ENCODE measurements at regions not wholly inside any gene's neighbourhood (a gene's known extent, or its start where the extent isn't known, plus 50 kb on each side); places are given as distances from the start of the nearest gene placed in this dataset.

DNA sequence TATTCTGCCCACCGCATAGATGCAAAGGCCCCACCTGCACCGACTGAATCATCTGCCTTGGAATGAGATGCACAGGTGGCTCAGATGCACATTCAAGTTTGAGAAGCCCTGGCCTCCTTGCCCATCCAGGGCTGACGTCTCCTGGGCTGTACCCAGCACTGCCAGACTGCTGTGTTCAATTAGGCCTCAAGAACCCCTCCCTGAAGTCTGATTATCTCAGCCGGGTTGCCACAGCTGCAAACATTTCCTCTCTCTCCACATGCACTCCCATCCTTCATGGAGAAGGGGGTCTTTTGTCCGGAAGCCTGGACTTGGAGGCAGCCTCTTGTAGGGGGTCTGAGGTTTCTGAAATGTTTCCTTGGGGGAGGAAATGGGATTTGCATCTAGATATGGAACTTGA is 459.4 kb upstream of the PROK2 start:
- Mint-ChIP-seq H3K4me1 (peaks cover 3% of the 10 kb centered on the region; the same call in 1 of the 3 replicates), H3K9me3 (no peaks in the 10 kb centered on the region), H3K27me3 (ENCODE audit: insufficient read depth, low read depth, poor library complexity) (no peaks in the 10 kb centered on the region), H3K4me3 (no peak overlapping the region), H3K36me3 (ENCODE audit: low read depth) (no peaks in the 10 kb centered on the region), H3K27ac (no peak overlapping the region)
- Histone ChIP-seq H3K27me3 (ENCODE audit: insufficient read depth) (no peaks in the 10 kb centered on the region), H3K4me2 (no peak overlapping the region), H3K9me2 (ENCODE audit: insufficient read depth) (peaks cover 11% of the 10 kb centered on the region), H3K36me3 (ENCODE audit: insufficient read depth) (no peaks in the 10 kb centered on the region), H3K27ac (ENCODE audit: low read depth) (no peak overlapping the region), H3K79me2 (replicated peaks; ENCODE audit: insufficient read depth) (no peaks in the 10 kb centered on the region), H3F3A (replicated peaks; ENCODE audit: low read depth) (no peaks in the 10 kb centered on the region), H3K4me1 (ENCODE audit: insufficient read depth) (no peaks in the 10 kb centered on the region), H4K20me1 (replicated peaks; ENCODE audit: insufficient read depth) (no peaks in the 10 kb centered on the region), H2AFZ (no peak overlapping the region), H3K4me3 (no peak overlapping the region)
- no peak for TF ChIP-seq NANOG (IDR thresholded peaks at IDR 0.05; ENCODE audit: borderline replicate concordance)
- TF ChIP-seq, protein P1, sequence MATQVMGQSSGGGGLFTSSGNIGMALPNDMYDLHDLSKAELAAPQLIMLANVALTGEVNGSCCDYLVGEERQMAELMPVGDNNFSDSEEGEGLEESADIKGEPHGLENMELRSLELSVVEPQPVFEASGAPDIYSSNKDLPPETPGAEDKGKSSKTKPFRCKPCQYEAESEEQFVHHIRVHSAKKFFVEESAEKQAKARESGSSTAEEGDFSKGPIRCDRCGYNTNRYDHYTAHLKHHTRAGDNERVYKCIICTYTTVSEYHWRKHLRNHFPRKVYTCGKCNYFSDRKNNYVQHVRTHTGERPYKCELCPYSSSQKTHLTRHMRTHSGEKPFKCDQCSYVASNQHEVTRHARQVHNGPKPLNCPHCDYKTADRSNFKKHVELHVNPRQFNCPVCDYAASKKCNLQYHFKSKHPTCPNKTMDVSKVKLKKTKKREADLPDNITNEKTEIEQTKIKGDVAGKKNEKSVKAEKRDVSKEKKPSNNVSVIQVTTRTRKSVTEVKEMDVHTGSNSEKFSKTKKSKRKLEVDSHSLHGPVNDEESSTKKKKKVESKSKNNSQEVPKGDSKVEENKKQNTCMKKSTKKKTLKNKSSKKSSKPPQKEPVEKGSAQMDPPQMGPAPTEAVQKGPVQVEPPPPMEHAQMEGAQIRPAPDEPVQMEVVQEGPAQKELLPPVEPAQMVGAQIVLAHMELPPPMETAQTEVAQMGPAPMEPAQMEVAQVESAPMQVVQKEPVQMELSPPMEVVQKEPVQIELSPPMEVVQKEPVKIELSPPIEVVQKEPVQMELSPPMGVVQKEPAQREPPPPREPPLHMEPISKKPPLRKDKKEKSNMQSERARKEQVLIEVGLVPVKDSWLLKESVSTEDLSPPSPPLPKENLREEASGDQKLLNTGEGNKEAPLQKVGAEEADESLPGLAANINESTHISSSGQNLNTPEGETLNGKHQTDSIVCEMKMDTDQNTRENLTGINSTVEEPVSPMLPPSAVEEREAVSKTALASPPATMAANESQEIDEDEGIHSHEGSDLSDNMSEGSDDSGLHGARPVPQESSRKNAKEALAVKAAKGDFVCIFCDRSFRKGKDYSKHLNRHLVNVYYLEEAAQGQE (IDR thresholded peaks at IDR 0.05; ENCODE audit: unreplicated experiment) = no peak
- TF ChIP-seq CREB1 (CRISPR knock-in tag; IDR thresholded peaks at IDR 0.05; ENCODE audit: low read depth) = no peak
- TF ChIP-seq, protein P2, sequence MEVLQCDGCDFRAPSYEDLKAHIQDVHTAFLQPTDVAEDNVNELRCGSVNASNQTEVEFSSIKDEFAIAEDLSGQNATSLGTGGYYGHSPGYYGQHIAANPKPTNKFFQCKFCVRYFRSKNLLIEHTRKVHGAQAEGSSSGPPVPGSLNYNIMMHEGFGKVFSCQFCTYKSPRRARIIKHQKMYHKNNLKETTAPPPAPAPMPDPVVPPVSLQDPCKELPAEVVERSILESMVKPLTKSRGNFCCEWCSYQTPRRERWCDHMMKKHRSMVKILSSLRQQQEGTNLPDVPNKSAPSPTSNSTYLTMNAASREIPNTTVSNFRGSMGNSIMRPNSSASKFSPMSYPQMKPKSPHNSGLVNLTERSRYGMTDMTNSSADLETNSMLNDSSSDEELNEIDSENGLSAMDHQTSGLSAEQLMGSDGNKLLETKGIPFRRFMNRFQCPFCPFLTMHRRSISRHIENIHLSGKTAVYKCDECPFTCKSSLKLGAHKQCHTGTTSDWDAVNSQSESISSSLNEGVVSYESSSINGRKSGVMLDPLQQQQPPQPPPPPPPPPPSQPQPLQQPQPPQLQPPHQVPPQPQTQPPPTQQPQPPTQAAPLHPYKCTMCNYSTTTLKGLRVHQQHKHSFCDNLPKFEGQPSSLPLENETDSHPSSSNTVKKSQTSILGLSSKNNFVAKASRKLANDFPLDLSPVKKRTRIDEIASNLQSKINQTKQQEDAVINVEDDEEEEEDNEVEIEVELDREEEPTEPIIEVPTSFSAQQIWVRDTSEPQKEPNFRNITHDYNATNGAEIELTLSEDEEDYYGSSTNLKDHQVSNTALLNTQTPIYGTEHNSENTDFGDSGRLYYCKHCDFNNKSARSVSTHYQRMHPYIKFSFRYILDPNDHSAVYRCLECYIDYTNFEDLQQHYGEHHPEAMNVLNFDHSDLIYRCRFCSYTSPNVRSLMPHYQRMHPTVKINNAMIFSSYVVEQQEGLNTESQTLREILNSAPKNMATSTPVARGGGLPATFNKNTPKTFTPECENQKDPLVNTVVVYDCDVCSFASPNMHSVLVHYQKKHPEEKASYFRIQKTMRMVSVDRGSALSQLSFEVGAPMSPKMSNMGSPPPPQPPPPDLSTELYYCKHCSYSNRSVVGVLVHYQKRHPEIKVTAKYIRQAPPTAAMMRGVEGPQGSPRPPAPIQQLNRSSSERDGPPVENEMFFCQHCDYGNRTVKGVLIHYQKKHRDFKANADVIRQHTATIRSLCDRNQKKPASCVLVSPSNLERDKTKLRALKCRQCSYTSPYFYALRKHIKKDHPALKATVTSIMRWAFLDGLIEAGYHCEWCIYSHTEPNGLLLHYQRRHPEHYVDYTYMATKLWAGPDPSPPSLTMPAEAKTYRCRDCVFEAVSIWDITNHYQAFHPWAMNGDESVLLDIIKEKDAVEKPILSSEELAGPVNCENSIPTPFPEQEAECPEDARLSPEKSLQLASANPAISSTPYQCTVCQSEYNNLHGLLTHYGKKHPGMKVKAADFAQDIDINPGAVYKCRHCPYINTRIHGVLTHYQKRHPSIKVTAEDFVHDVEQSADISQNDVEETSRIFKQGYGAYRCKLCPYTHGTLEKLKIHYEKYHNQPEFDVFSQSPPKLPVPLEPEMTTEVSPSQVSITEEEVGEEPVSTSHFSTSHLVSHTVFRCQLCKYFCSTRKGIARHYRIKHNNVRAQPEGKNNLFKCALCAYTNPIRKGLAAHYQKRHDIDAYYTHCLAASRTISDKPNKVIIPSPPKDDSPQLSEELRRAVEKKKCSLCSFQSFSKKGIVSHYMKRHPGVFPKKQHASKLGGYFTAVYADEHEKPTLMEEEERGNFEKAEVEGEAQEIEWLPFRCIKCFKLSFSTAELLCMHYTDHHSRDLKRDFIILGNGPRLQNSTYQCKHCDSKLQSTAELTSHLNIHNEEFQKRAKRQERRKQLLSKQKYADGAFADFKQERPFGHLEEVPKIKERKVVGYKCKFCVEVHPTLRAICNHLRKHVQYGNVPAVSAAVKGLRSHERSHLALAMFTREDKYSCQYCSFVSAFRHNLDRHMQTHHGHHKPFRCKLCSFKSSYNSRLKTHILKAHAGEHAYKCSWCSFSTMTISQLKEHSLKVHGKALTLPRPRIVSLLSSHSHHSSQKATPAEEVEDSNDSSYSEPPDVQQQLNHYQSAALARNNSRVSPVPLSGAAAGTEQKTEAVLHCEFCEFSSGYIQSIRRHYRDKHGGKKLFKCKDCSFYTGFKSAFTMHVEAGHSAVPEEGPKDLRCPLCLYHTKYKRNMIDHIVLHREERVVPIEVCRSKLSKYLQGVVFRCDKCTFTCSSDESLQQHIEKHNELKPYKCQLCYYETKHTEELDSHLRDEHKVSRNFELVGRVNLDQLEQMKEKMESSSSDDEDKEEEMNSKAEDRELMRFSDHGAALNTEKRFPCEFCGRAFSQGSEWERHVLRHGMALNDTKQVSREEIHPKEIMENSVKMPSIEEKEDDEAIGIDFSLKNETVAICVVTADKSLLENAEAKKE (CRISPR knock-in tag; IDR thresholded peaks at IDR 0.05) = no peak
- no peak for TF ChIP-seq EZH2phosphoT487 (IDR thresholded peaks at IDR 0.05; ENCODE audit: unreplicated experiment)
- TF ChIP-seq, protein P3, sequence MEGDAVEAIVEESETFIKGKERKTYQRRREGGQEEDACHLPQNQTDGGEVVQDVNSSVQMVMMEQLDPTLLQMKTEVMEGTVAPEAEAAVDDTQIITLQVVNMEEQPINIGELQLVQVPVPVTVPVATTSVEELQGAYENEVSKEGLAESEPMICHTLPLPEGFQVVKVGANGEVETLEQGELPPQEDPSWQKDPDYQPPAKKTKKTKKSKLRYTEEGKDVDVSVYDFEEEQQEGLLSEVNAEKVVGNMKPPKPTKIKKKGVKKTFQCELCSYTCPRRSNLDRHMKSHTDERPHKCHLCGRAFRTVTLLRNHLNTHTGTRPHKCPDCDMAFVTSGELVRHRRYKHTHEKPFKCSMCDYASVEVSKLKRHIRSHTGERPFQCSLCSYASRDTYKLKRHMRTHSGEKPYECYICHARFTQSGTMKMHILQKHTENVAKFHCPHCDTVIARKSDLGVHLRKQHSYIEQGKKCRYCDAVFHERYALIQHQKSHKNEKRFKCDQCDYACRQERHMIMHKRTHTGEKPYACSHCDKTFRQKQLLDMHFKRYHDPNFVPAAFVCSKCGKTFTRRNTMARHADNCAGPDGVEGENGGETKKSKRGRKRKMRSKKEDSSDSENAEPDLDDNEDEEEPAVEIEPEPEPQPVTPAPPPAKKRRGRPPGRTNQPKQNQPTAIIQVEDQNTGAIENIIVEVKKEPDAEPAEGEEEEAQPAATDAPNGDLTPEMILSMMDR (conservative IDR thresholded peaks at IDR 0.05; ENCODE audit: low read depth in 2 of 2) = no peak
- TF ChIP-seq ZNF114 (CRISPR knock-in tag; IDR thresholded peaks at IDR 0.05) = no peak
- no peak for TF ChIP-seq STAT1 (IDR thresholded peaks at IDR 0.05; ENCODE audit: unreplicated experiment)
- no peak for TF ChIP-seq JUNB (IDR thresholded peaks at IDR 0.05; ENCODE audit: unreplicated experiment)
- TF ChIP-seq EZH2 (IDR thresholded peaks at IDR 0.05; ENCODE audit: low read depth, unreplicated experiment) = no peak
- DNase-seq (ENCODE audit: low spot score) (no peak), ATAC-seq (no peak)
